GM23338 (cell line): ENCODE measurements at regions not wholly inside any gene's neighbourhood (a gene's known extent, or its start where the extent isn't known, plus 50 kb on each side); places are given as distances from the start of the nearest gene placed in this dataset.

Experiments
- ATAC-seq: fragments of 200-7000 bp; cut with Tn5 transposase; 3 replicates; pipeline ENCODE4 v1.9.1; 2020
- DNase-seq: peaks from one replicate; pipeline ENCODE4 v3.0.0-alpha.2; 2015; ENCODE audit warnings: low spot score
- H2AFZ ChIP-seq: fragments of 200-600 bp; sonication (generic); 2 replicates; pipeline ENCODE4 v1.8.0; 2016; ENCODE audit warnings: antibody characterized with exemption, mild to moderate bottlenecking, moderate library complexity
- H3F3A ChIP-seq: fragments of 200-600 bp; sonication (generic); replicated peaks from 2 replicates; pipeline ENCODE4 v1.8.0; 2017; ENCODE audit warnings: antibody characterized with exemption, mixed run types, low read depth
- H3K27ac ChIP-seq: fragments of 200-600 bp; sonication (generic); 2 replicates; pipeline ENCODE4 v1.6.1; 2016; ENCODE audit warnings: low read depth
- H3K27me3 ChIP-seq: fragments of 200-600 bp; sonication (generic); 2 replicates; pipeline ENCODE4 v1.8.0; 2016; ENCODE audit warnings: mild to moderate bottlenecking, mixed run types, moderate library complexity; ENCODE audit not compliant: insufficient read depth
- H3K36me3 ChIP-seq: fragments of 200-600 bp; sonication (generic); 2 replicates; pipeline ENCODE4 v1.8.0; 2016; ENCODE audit warnings: mild to moderate bottlenecking; ENCODE audit not compliant: insufficient read depth
- H3K4me1 ChIP-seq: fragments of 200-600 bp; sonication (generic); 2 replicates; pipeline ENCODE4 v1.8.0; 2016; ENCODE audit warnings: mild to moderate bottlenecking, moderate library complexity; ENCODE audit not compliant: insufficient read depth
- H3K4me2 ChIP-seq: fragments of 200-600 bp; sonication (generic); 2 replicates; pipeline ENCODE4 v1.7.1; 2017; ENCODE audit warnings: mixed run types
- H3K4me3 ChIP-seq: fragments of 200-600 bp; sonication (generic); 2 replicates; pipeline ENCODE4 v1.6.1; 2016; ENCODE audit warnings: mixed run types
- H3K79me2 ChIP-seq: fragments of 200-600 bp; sonication (generic); replicated peaks from 2 replicates; pipeline ENCODE4 v1.8.0; 2017; ENCODE audit warnings: mild to moderate bottlenecking; ENCODE audit not compliant: insufficient read depth
- H3K9me2 ChIP-seq: fragments of 200-600 bp; sonication (generic); 2 replicates; pipeline ENCODE4 v1.8.0; 2017; ENCODE audit not compliant: insufficient read depth
- H4K20me1 ChIP-seq: fragments of 200-600 bp; sonication (generic); replicated peaks from 2 replicates; pipeline ENCODE4 v1.8.0; 2017; ENCODE audit warnings: mild to moderate bottlenecking; ENCODE audit not compliant: insufficient read depth
- H3K27ac Mint-ChIP-seq: 2 replicates; pipeline ENCODE4 v1.8.0; 2020; ENCODE audit warnings: inconsistent platforms, mild to moderate bottlenecking, moderate library complexity, mixed read lengths
- H3K27me3 Mint-ChIP-seq: 3 replicates; pipeline ENCODE4 v1.8.0; 2022; ENCODE audit warnings: low read depth, mild to moderate bottlenecking, moderate library complexity, mixed read lengths, inconsistent platforms; ENCODE audit not compliant: insufficient read depth, poor library complexity
- H3K36me3 Mint-ChIP-seq: 3 replicates; pipeline ENCODE4 v1.8.0; 2021; ENCODE audit warnings: low read depth, mild to moderate bottlenecking, inconsistent platforms, moderate library complexity, mixed read lengths
- H3K4me1 Mint-ChIP-seq: 3 replicates; pipeline ENCODE4 v1.8.0; 2020; ENCODE audit warnings: mild to moderate bottlenecking, inconsistent platforms, mixed read lengths
- H3K4me3 Mint-ChIP-seq: 3 replicates; pipeline ENCODE4 v1.8.0; 2021; ENCODE audit warnings: moderate library complexity, mild to moderate bottlenecking, inconsistent platforms, mixed read lengths
- H3K9me3 Mint-ChIP-seq: 3 replicates; pipeline ENCODE4 v1.8.0; 2020; ENCODE audit warnings: moderate library complexity, mild to moderate bottlenecking, inconsistent platforms, mixed read lengths
- CREB1 ChIP-seq: fragments of 250-450 bp; sonication (Bioruptor Pico); IDR thresholded peaks from 2 replicates; pipeline ENCODE4 v1.5.0; 2020; ENCODE audit warnings: low read depth, mild to moderate bottlenecking, moderate library complexity
- CTCF ChIP-seq, 2 experiments: fragments of 200-600 bp in 1 of 2; sonication (generic) in 1 of 2; conservative IDR thresholded peaks; 2 replicates each; pipeline versions ENCODE4 v1.5.1 to v1.6.1; 2016 to 2017; ENCODE audit warnings: antibody characterized with exemption in 2 of 2, low read depth in 2 of 2, mild to moderate bottlenecking in 2 of 2, moderate library complexity in 1 of 2
- EZH2 ChIP-seq: fragments of 200-600 bp; sonication (generic); IDR thresholded peaks from one replicate; pipeline ENCODE4 v1.8.0; 2017; ENCODE audit warnings: antibody characterized with exemption, mild to moderate bottlenecking, low read depth; ENCODE audit not compliant: unreplicated experiment
- EZH2phosphoT487 ChIP-seq: fragments of 200-600 bp; sonication (generic); IDR thresholded peaks from one replicate; pipeline ENCODE4 v1.8.1; 2018; ENCODE audit warnings: antibody characterized with exemption; ENCODE audit not compliant: unreplicated experiment
- JUNB ChIP-seq: IDR thresholded peaks from one replicate; pipeline ENCODE4 v1.6.1; 2016; ENCODE audit warnings: antibody characterized with exemption; ENCODE audit not compliant: unreplicated experiment
- NANOG ChIP-seq: IDR thresholded peaks from 2 replicates; pipeline ENCODE4 v1.6.1; 2016; ENCODE audit warnings: antibody characterized with exemption, borderline replicate concordance
- POLR2AphosphoS5 ChIP-seq: IDR thresholded peaks from 2 replicates; pipeline ENCODE4 v1.6.1; 2016; ENCODE audit warnings: antibody characterized with exemption, low read depth
- STAT1 ChIP-seq: IDR thresholded peaks from one replicate; pipeline ENCODE4 v1.6.1; 2016; ENCODE audit warnings: antibody characterized with exemption; ENCODE audit not compliant: unreplicated experiment
- ZNF114 ChIP-seq: fragments of 250-450 bp; sonication (Bioruptor Pico); IDR thresholded peaks from 2 replicates; pipeline ENCODE4 v1.5.0; 2020; ENCODE audit warnings: mild to moderate bottlenecking, moderate library complexity
- ZNF331 ChIP-seq: fragments of 250-450 bp; sonication (Bioruptor Pico); IDR thresholded peaks from 2 replicates; pipeline ENCODE4 v1.5.0; 2020; ENCODE audit warnings: low read depth, mild to moderate bottlenecking, moderate library complexity
- ZNF462 ChIP-seq: fragments of 250-450 bp; sonication (Bioruptor Pico); IDR thresholded peaks from 2 replicates; pipeline ENCODE4 v1.5.0; 2020; ENCODE audit warnings: mild to moderate bottlenecking, moderate library complexity
- TF ChIP-seq, protein P1 (sequence below): IDR thresholded peaks from one replicate; pipeline ENCODE4 v1.6.1; 2018; ENCODE audit warnings: antibody characterized with exemption; ENCODE audit not compliant: unreplicated experiment
- TF ChIP-seq, protein P2 (sequence below): IDR thresholded peaks from 2 replicates; pipeline ENCODE4 v1.6.1; 2016; ENCODE audit warnings: antibody characterized with exemption

GRCh38 chr14:54148251-54148650 is 191.6 kb upstream of the BMP4 start:
- H3K36me3 ChIP-seq: no peaks in the 10 kb centered on the region
- no peak for ATAC-seq
- no peaks in the 10 kb centered on the region for H3F3A ChIP-seq
- peaks cover 3% of the 10 kb centered on the region; the same call in 1 of the 3 replicates for H3K36me3 Mint-ChIP-seq
- no peak overlapping the region for H3K4me3 ChIP-seq
- H3K27me3 ChIP-seq: no peaks in the 10 kb centered on the region
- DNase-seq: no peak
- no peaks in the 10 kb centered on the region for H3K4me1 ChIP-seq
- H3K4me1 Mint-ChIP-seq: no peaks in the 10 kb centered on the region
- H4K20me1 ChIP-seq: no peaks in the 10 kb centered on the region
- no peak overlapping the region for H3K27ac Mint-ChIP-seq
- no peak overlapping the region for H2AFZ ChIP-seq
- peaks cover 3% of the 10 kb centered on the region for H3K27me3 Mint-ChIP-seq
- H3K79me2 ChIP-seq: no peaks in the 10 kb centered on the region
- H3K4me3 Mint-ChIP-seq: no peak overlapping the region
- TF ChIP-seq EZH2: no peak
- no peak for TF ChIP-seq ZNF462
- no peak for TF ChIP-seq CTCF (conservative IDR thresholded peaks at IDR 0.05; ENCODE audit: low read depth in 2 of 2)
- no peak for TF ChIP-seq STAT1
- TF ChIP-seq NANOG: no peak
- no peak for TF ChIP-seq ZNF114 (CRISPR knock-in tag)
- TF ChIP-seq CREB1 (CRISPR knock-in tag): no peak
- no peak for TF ChIP-seq JUNB
- TF ChIP-seq, protein P1, sequence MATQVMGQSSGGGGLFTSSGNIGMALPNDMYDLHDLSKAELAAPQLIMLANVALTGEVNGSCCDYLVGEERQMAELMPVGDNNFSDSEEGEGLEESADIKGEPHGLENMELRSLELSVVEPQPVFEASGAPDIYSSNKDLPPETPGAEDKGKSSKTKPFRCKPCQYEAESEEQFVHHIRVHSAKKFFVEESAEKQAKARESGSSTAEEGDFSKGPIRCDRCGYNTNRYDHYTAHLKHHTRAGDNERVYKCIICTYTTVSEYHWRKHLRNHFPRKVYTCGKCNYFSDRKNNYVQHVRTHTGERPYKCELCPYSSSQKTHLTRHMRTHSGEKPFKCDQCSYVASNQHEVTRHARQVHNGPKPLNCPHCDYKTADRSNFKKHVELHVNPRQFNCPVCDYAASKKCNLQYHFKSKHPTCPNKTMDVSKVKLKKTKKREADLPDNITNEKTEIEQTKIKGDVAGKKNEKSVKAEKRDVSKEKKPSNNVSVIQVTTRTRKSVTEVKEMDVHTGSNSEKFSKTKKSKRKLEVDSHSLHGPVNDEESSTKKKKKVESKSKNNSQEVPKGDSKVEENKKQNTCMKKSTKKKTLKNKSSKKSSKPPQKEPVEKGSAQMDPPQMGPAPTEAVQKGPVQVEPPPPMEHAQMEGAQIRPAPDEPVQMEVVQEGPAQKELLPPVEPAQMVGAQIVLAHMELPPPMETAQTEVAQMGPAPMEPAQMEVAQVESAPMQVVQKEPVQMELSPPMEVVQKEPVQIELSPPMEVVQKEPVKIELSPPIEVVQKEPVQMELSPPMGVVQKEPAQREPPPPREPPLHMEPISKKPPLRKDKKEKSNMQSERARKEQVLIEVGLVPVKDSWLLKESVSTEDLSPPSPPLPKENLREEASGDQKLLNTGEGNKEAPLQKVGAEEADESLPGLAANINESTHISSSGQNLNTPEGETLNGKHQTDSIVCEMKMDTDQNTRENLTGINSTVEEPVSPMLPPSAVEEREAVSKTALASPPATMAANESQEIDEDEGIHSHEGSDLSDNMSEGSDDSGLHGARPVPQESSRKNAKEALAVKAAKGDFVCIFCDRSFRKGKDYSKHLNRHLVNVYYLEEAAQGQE: no peak
- TF ChIP-seq POLR2AphosphoS5: no peak
- no peak for TF ChIP-seq ZNF331 (CRISPR knock-in tag)
- TF ChIP-seq, protein P2, sequence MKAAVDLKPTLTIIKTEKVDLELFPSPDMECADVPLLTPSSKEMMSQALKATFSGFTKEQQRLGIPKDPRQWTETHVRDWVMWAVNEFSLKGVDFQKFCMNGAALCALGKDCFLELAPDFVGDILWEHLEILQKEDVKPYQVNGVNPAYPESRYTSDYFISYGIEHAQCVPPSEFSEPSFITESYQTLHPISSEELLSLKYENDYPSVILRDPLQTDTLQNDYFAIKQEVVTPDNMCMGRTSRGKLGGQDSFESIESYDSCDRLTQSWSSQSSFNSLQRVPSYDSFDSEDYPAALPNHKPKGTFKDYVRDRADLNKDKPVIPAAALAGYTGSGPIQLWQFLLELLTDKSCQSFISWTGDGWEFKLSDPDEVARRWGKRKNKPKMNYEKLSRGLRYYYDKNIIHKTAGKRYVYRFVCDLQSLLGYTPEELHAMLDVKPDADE: no peak
- no peak for TF ChIP-seq EZH2phosphoT487
- H3K9me2 ChIP-seq: peaks cover 9% of the 10 kb centered on the region
- H3K4me2 ChIP-seq: no peak overlapping the region
- H3K27ac ChIP-seq: no peak overlapping the region
- peaks cover 5% of the 10 kb centered on the region; the same call in 2 of the 3 replicates for H3K9me3 Mint-ChIP-seq
